WTC11 (cell line): ENCODE measurements at regions not wholly inside any gene's neighbourhood (a gene's known extent, or its start where the extent isn't known, plus 50 kb on each side); places are given as distances from the start of the nearest gene placed in this dataset.

ENCODE experiments used
- CREB1 ChIP-seq: sonication (generic); formaldehyde crosslinking; IDR thresholded peaks from 2 replicates; pipeline ENCODE4 v1.8.0; 2023; ENCODE audit warnings: mild to moderate bottlenecking, missing genetic modification reagents
- GABPB1 ChIP-seq: sonication (generic); formaldehyde crosslinking; IDR thresholded peaks from 2 replicates; pipeline ENCODE4 v1.8.1; 2023; ENCODE audit warnings: mild to moderate bottlenecking, missing genetic modification reagents
- JUN ChIP-seq: sonication (generic); formaldehyde crosslinking; IDR thresholded peaks from 2 replicates; pipeline ENCODE4 v1.8.0; 2023; ENCODE audit warnings: mild to moderate bottlenecking, missing genetic modification reagents
- NFYB ChIP-seq: sonication (generic); formaldehyde crosslinking; conservative IDR thresholded peaks from 2 replicates; pipeline ENCODE4 v1.8.0; 2022; ENCODE audit warnings: low read depth, missing genetic modification reagents
- SMAD3 ChIP-seq: sonication (generic); formaldehyde crosslinking; IDR thresholded peaks from 2 replicates; pipeline ENCODE4 v1.8.0; 2022; ENCODE audit warnings: missing genetic modification reagents, mild to moderate bottlenecking, borderline replicate concordance
- ZNF138 ChIP-seq: sonication (generic); formaldehyde crosslinking; conservative IDR thresholded peaks from 2 replicates; pipeline ENCODE4 v1.8.1; 2022; ENCODE audit warnings: mild to moderate bottlenecking, moderate library complexity, missing genetic modification reagents
- ZNF396 ChIP-seq: fragments of 250-450 bp; sonication (Bioruptor Pico); IDR thresholded peaks from 2 replicates; pipeline ENCODE4 v1.8.0; 2021; ENCODE audit warnings: mild to moderate bottlenecking, moderate library complexity, borderline replicate concordance
- TF ChIP-seq, protein P1 (sequence below): fragments of 200-600 bp; IDR thresholded peaks from 2 replicates; pipeline ENCODE4 v1.8.0; 2022; ENCODE audit warnings: antibody characterized with exemption
- TF ChIP-seq, protein P2 (sequence below): fragments of 250-450 bp; sonication (Bioruptor Pico); IDR thresholded peaks from 2 replicates; pipeline ENCODE4 v1.9.0; 2021; ENCODE audit warnings: mild to moderate bottlenecking
- TF ChIP-seq, protein P3 (sequence below): sonication (generic); formaldehyde crosslinking; IDR thresholded peaks from 2 replicates; pipeline ENCODE4 v1.8.1; 2022; ENCODE audit warnings: mild to moderate bottlenecking, moderate library complexity, missing genetic modification reagents
- TF ChIP-seq, protein P4 (sequence below): sonication (generic); formaldehyde crosslinking; IDR thresholded peaks from 2 replicates; pipeline ENCODE4 v1.8.0; 2022; ENCODE audit warnings: mild to moderate bottlenecking, missing genetic modification reagents

GRCh38 chr7:83851551-83851950, 202.6 kb upstream of the SEMA3E start:
- TF ChIP-seq, protein P1, sequence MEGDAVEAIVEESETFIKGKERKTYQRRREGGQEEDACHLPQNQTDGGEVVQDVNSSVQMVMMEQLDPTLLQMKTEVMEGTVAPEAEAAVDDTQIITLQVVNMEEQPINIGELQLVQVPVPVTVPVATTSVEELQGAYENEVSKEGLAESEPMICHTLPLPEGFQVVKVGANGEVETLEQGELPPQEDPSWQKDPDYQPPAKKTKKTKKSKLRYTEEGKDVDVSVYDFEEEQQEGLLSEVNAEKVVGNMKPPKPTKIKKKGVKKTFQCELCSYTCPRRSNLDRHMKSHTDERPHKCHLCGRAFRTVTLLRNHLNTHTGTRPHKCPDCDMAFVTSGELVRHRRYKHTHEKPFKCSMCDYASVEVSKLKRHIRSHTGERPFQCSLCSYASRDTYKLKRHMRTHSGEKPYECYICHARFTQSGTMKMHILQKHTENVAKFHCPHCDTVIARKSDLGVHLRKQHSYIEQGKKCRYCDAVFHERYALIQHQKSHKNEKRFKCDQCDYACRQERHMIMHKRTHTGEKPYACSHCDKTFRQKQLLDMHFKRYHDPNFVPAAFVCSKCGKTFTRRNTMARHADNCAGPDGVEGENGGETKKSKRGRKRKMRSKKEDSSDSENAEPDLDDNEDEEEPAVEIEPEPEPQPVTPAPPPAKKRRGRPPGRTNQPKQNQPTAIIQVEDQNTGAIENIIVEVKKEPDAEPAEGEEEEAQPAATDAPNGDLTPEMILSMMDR: no peak
- no peak for TF ChIP-seq NFYB (CRISPR knock-in tag)
- no peak for TF ChIP-seq GABPB1 (CRISPR knock-in tag)
- no peak for TF ChIP-seq ZNF396
- TF ChIP-seq, protein P2, sequence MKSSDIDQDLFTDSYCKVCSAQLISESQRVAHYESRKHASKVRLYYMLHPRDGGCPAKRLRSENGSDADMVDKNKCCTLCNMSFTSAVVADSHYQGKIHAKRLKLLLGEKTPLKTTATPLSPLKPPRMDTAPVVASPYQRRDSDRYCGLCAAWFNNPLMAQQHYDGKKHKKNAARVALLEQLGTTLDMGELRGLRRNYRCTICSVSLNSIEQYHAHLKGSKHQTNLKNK: no peak
- TF ChIP-seq, protein P3, sequence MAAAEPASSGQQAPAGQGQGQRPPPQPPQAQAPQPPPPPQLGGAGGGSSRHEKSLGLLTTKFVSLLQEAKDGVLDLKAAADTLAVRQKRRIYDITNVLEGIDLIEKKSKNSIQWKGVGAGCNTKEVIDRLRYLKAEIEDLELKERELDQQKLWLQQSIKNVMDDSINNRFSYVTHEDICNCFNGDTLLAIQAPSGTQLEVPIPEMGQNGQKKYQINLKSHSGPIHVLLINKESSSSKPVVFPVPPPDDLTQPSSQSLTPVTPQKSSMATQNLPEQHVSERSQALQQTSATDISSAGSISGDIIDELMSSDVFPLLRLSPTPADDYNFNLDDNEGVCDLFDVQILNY (CRISPR knock-in tag): no peak
- TF ChIP-seq, protein P4, sequence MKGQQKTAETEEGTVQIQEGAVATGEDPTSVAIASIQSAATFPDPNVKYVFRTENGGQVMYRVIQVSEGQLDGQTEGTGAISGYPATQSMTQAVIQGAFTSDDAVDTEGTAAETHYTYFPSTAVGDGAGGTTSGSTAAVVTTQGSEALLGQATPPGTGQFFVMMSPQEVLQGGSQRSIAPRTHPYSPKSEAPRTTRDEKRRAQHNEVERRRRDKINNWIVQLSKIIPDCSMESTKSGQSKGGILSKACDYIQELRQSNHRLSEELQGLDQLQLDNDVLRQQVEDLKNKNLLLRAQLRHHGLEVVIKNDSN: no peak
- TF ChIP-seq CREB1: no peak
- TF ChIP-seq ZNF138 (CRISPR knock-in tag): no peak
- no peak for TF ChIP-seq SMAD3
- no peak for TF ChIP-seq JUN
